WTC11 (cell line): ENCODE measurements at regions not wholly inside any gene's neighbourhood (a gene's known extent, or its start where the extent isn't known, plus 50 kb on each side); places are given as distances from the start of the nearest gene placed in this dataset.

Source experiments
- ATAC-seq: fragments of 200-7000 bp; cut with Tn5 transposase; 2 replicates; pipeline ENCODE4 v1.10.0; 2021; ENCODE audit warnings: mild to moderate bottlenecking, moderate library complexity
- CTCF ChIA-PET: fragments of 300-600 bp; sonication (Branson Sonifier 250); formaldehyde crosslinking; loops from one replicate; lab custom pipeline; 2021; ENCODE audit warnings: antibody characterized with exemption; lab: Charles Lee
- POLR2A ChIA-PET: fragments of 350-600 bp; sonication (Branson Sonifier 250); formaldehyde crosslinking; loops from one replicate; lab custom pipeline; 2021; ENCODE audit warnings: antibody characterized with exemption; lab: Charles Lee
- DNase-seq: peaks from one replicate; pipeline ENCODE4 v3.0.0; 2021; ENCODE audit warnings: low spot score
- H3K27ac Mint-ChIP-seq: 2 replicates; pipeline ENCODE4 v1.8.0; 2021; ENCODE audit warnings: mixed read lengths
- H3K27me3 Mint-ChIP-seq: 2 replicates; pipeline ENCODE4 v1.8.0; 2021; ENCODE audit warnings: low read depth, mild to moderate bottlenecking, moderate library complexity, mixed read lengths
- H3K36me3 Mint-ChIP-seq: 2 replicates; pipeline ENCODE4 v1.8.0; 2021; ENCODE audit warnings: mixed read lengths
- H3K4me1 Mint-ChIP-seq: 2 replicates; pipeline ENCODE4 v1.8.0; 2022; ENCODE audit warnings: mixed read lengths
- H3K4me3 Mint-ChIP-seq: 2 replicates; pipeline ENCODE4 v1.8.0; 2021; ENCODE audit warnings: mild to moderate bottlenecking, moderate library complexity, mixed read lengths
- H3K9me3 Mint-ChIP-seq: 2 replicates; pipeline ENCODE4 v1.8.0; 2021; ENCODE audit warnings: mixed read lengths
- ATF1 ChIP-seq: sonication (generic); formaldehyde crosslinking; IDR thresholded peaks from 2 replicates; pipeline ENCODE4 v1.8.1; 2023; ENCODE audit warnings: mild to moderate bottlenecking, moderate library complexity, missing genetic modification reagents
- CREM ChIP-seq: sonication (generic); formaldehyde crosslinking; IDR thresholded peaks from 2 replicates; pipeline ENCODE4 v1.8.1; 2022; ENCODE audit warnings: mild to moderate bottlenecking, missing genetic modification reagents, moderate library complexity
- E2F4 ChIP-seq: sonication (generic); formaldehyde crosslinking; IDR thresholded peaks from 2 replicates; pipeline ENCODE4 v1.8.1; 2022; ENCODE audit warnings: low read depth, mild to moderate bottlenecking, moderate library complexity, missing genetic modification reagents, borderline replicate concordance
- FOXJ3 ChIP-seq: sonication (generic); formaldehyde crosslinking; IDR thresholded peaks from 2 replicates; pipeline ENCODE4 v1.9.0; 2021; ENCODE audit warnings: missing genetic modification reagents, mild to moderate bottlenecking, borderline replicate concordance
- FOXK1 ChIP-seq: sonication (generic); formaldehyde crosslinking; IDR thresholded peaks from 2 replicates; pipeline ENCODE4 v1.8.0; 2022; ENCODE audit warnings: mild to moderate bottlenecking, moderate library complexity, missing genetic modification reagents
- FOXP1 ChIP-seq: sonication (generic); formaldehyde crosslinking; IDR thresholded peaks from 2 replicates; pipeline ENCODE4 v1.8.0; 2022; ENCODE audit warnings: missing genetic modification reagents, mild to moderate bottlenecking, moderate library complexity, borderline replicate concordance
- HMGXB4 ChIP-seq: sonication (generic); formaldehyde crosslinking; IDR thresholded peaks from 2 replicates; pipeline ENCODE4 v1.8.1; 2023; ENCODE audit warnings: mild to moderate bottlenecking, moderate library complexity, missing genetic modification reagents
- JUN ChIP-seq: sonication (generic); formaldehyde crosslinking; IDR thresholded peaks from 2 replicates; pipeline ENCODE4 v1.8.0; 2023; ENCODE audit warnings: mild to moderate bottlenecking, missing genetic modification reagents
- KAT7 ChIP-seq: sonication (generic); formaldehyde crosslinking; IDR thresholded peaks from 2 replicates; pipeline ENCODE4 v1.8.1; 2023; ENCODE audit warnings: missing genetic modification reagents, mild to moderate bottlenecking, borderline replicate concordance
- MYBL2 ChIP-seq: sonication (generic); formaldehyde crosslinking; IDR thresholded peaks from 2 replicates; pipeline ENCODE4 v1.8.1; 2023; ENCODE audit warnings: mild to moderate bottlenecking, moderate library complexity, missing genetic modification reagents
- NFATC4 ChIP-seq: fragments of 250-450 bp; sonication (Bioruptor Pico); IDR thresholded peaks from 2 replicates; pipeline ENCODE4 v1.9.0; 2021; ENCODE audit warnings: mild to moderate bottlenecking
- NFYB ChIP-seq: sonication (generic); formaldehyde crosslinking; conservative IDR thresholded peaks from 2 replicates; pipeline ENCODE4 v1.8.0; 2022; ENCODE audit warnings: low read depth, missing genetic modification reagents
- NR1H2 ChIP-seq: sonication (generic); formaldehyde crosslinking; IDR thresholded peaks from 2 replicates; pipeline ENCODE4 v1.9.0; 2021; ENCODE audit warnings: mild to moderate bottlenecking, moderate library complexity, missing genetic modification reagents
- NR3C1 ChIP-seq: sonication (generic); formaldehyde crosslinking; conservative IDR thresholded peaks from 2 replicates; pipeline ENCODE4 v1.8.1; 2023; ENCODE audit warnings: low read depth, mild to moderate bottlenecking, missing genetic modification reagents
- SMAD4 ChIP-seq: sonication (generic); formaldehyde crosslinking; IDR thresholded peaks from 2 replicates; pipeline ENCODE4 v1.8.0; 2022; ENCODE audit warnings: mild to moderate bottlenecking, missing genetic modification reagents
- USF2 ChIP-seq: sonication (generic); formaldehyde crosslinking; IDR thresholded peaks from 2 replicates; pipeline ENCODE4 v1.8.1; 2023; ENCODE audit warnings: mild to moderate bottlenecking, missing genetic modification reagents, moderate library complexity
- ZBTB21 ChIP-seq: sonication (generic); formaldehyde crosslinking; IDR thresholded peaks from 2 replicates; pipeline ENCODE4 v1.8.1; 2023; ENCODE audit warnings: mild to moderate bottlenecking, missing genetic modification reagents, borderline replicate concordance
- ZNF263 ChIP-seq: sonication (generic); formaldehyde crosslinking; IDR thresholded peaks from 2 replicates; pipeline ENCODE4 v1.8.1; 2022; ENCODE audit warnings: low read depth, mild to moderate bottlenecking, moderate library complexity, missing genetic modification reagents
- ZNF396 ChIP-seq: fragments of 250-450 bp; sonication (Bioruptor Pico); IDR thresholded peaks from 2 replicates; pipeline ENCODE4 v1.8.0; 2021; ENCODE audit warnings: mild to moderate bottlenecking, moderate library complexity, borderline replicate concordance
- TF ChIP-seq, protein P1 (sequence below): sonication (generic); formaldehyde crosslinking; conservative IDR thresholded peaks from 2 replicates; pipeline ENCODE4 v1.8.1; 2023; ENCODE audit warnings: mild to moderate bottlenecking, low read depth, missing genetic modification reagents, moderate library complexity

GRCh38 chr22:48436201-48436931 lies 1391.3 kb downstream of the BRD1 start (continued):
- TF ChIP-seq NR1H2 (no peak), FOXJ3 (CRISPR knock-in tag) (no peak), ZNF396 (no peak), ZBTB21 (CRISPR knock-in tag) (no peak), FOXK1 (CRISPR knock-in tag) (no peak), SMAD4 (no peak), USF2 (CRISPR knock-in tag) (no peak), MYBL2 (CRISPR knock-in tag) (no peak), CREM (CRISPR knock-in tag) (no peak), ATF1 (CRISPR knock-in tag) (no peak), ZNF263 (CRISPR knock-in tag) (no peak)
- TF ChIP-seq, protein P1, sequence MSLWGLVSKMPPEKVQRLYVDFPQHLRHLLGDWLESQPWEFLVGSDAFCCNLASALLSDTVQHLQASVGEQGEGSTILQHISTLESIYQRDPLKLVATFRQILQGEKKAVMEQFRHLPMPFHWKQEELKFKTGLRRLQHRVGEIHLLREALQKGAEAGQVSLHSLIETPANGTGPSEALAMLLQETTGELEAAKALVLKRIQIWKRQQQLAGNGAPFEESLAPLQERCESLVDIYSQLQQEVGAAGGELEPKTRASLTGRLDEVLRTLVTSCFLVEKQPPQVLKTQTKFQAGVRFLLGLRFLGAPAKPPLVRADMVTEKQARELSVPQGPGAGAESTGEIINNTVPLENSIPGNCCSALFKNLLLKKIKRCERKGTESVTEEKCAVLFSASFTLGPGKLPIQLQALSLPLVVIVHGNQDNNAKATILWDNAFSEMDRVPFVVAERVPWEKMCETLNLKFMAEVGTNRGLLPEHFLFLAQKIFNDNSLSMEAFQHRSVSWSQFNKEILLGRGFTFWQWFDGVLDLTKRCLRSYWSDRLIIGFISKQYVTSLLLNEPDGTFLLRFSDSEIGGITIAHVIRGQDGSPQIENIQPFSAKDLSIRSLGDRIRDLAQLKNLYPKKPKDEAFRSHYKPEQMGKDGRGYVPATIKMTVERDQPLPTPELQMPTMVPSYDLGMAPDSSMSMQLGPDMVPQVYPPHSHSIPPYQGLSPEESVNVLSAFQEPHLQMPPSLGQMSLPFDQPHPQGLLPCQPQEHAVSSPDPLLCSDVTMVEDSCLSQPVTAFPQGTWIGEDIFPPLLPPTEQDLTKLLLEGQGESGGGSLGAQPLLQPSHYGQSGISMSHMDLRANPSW (CRISPR knock-in tag): no peak

GRCh38 chr22:48434868-48435250 lies 1392.8 kb downstream of the BRD1 start:
- no peaks in the 10 kb centered on the region for H3K9me3 Mint-ChIP-seq
- H3K4me1 Mint-ChIP-seq: no peaks in the 10 kb centered on the region
- ChIA-PET CTCF (interaction anchor here (0.6 kb wide), 1 partner anchor 1868 kb away, joined by 3 read pairs; no protein-coding TSS in a partner anchor), POLR2A (interaction anchor here (0.7 kb wide), 2 partner anchors 36 to 351 kb away, joined by 4 to 6 read pairs; no protein-coding TSS in a partner anchor)
- no peak for TF ChIP-seq JUN (CRISPR knock-in tag)
- TF ChIP-seq HMGXB4 (CRISPR knock-in tag): no peak
- no peak for TF ChIP-seq E2F4 (CRISPR knock-in tag)
- TF ChIP-seq ZBTB21 (CRISPR knock-in tag): no peak
- TF ChIP-seq NFYB (CRISPR knock-in tag): no peak
- no peak for TF ChIP-seq KAT7
- TF ChIP-seq NFATC4 (CRISPR knock-in tag): no peak
- TF ChIP-seq NR3C1 (CRISPR knock-in tag): no peak
- TF ChIP-seq FOXP1 (CRISPR knock-in tag): no peak
- TF ChIP-seq, all 79 proteins: peak for 0
- Mint-ChIP-seq H3K27me3 (peaks cover 3% of the 10 kb centered on the region; the same call in 1 of the 2 replicates), H3K4me3 (no peak overlapping the region), H3K36me3 (no peaks in the 10 kb centered on the region), H3K27ac (no peak overlapping the region)
- DNase-seq: no peak
- ATAC-seq: no peak
